ENCODE measurements at regions not wholly inside any gene's neighbourhood (a gene's known extent, or its start where the extent isn't known, plus 50 kb on each side); places are given as distances from the start of the nearest gene placed in this dataset.
"Not testable (repeated sequence)": the region's sequence is repeated elsewhere in the genome, so short reads cannot be mapped to it uniquely, and the experiment has no call there.

DNA sequence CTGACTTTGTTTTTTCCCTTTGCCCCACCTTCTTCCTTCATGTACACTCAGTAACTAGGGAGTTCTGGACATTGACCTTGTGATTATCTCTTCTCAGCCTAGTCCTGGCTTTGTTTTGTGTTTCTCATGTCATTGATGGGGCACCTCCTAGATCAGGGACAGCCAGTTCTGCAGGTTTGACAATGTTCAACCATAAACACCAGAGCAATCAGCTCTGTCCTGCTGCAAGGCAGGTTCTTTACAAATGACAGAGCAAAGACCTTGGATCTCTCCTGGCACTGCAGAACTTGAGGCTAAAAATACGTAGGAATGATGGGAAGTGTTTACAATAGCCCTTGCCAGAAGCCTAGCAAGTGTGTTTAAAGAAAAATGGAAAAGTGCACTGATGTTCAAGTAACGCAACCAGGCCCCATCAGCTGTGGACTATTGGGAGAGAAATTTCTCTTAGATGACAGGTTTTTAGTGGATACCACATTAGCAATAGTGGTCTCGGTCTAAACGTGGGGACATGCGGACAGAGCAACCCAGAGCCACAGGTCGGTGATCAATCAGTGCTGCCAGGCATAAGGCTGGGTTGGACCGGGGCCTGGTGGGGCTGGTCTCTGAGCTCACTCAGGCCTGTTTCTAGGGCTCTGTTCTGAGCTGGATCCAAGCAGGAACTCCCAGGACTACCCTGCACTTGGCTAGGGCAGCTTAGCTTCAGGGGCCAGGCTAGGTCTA is 76.8 kb downstream of the SOWAHC start:
- no peak for DNase-seq (ENCODE audit: low read depth)

DNA sequence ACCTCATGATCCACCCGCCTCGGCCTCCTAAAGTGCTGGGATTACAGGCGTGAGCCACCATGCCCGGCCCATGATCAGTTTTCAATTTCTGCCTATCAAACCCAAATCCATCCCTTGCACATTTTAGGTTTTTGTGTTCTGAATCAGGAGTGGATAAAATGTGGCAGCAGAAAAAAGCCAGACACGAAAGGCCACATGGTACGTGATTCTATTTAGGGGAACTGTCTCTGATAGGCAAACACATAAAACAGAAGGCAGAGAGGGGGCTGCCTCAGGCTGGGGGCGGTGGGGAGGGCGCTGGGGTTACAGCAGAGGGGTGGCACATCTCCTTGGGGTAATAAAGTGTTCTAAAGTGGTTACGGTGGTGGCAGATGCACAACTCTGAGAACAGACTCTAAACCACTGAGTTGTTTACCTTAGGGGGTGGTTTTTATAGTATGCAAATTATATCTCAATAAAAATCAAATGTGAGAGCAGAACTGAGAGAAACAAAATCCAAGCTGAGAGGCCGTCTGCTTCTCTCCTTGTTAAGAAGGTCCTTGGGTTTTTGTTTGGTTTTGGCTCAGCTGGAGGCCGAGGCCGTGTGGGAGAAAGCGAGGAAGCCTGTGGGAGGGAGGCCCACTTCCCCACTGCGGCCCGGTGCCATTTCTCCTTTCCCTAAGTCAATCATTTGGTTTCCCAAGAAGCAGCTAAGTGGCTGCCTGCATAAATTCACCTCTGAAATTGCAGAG is 78.0 kb downstream of the SOWAHC start:
- no peak for DNase-seq (ENCODE audit: low read depth)

DNA sequence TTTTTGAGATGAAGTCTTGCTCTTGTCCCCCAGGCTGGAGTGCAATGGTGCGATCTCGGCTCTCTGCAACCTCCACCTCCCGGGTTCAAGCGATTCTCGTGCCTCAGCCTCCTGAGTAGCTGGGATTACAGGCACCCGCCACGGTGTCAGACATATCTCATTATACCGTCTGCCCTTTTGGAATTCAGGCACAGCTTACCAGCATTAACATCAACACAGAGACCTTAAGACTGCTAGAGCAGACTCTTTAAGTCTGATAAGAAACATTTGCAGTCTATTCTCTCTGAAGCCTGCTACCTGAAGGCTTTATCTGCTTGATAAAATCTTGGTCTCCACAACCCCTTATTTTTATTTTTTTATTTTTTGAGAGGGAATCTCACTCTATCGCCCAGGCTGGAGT is 78.7 kb downstream of the SOWAHC start:
- DNase-seq (ENCODE audit: low read depth) = not testable (repeated sequence)

DNA sequence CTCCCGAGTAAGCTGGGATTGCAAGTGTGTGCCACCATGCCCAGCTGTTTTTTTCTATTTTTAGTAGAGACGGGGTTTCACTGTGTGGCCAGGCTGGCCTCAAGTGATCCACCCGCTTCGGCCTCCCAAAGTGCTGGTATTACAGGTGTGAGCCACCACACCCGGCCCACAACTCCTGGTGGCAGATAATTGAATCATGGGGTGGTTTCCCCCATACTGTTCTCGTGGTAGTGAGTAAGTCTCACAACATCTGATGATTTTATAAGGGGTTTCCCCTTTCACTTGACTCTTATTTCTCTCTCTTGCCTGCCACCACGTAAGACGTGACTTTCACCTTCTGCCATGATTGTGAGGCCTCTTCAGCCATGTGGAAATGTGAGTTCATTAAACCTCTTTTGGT is 79.1 kb downstream of the SOWAHC start:
- DNase-seq (ENCODE audit: low read depth) = not testable (repeated sequence)

DNA sequence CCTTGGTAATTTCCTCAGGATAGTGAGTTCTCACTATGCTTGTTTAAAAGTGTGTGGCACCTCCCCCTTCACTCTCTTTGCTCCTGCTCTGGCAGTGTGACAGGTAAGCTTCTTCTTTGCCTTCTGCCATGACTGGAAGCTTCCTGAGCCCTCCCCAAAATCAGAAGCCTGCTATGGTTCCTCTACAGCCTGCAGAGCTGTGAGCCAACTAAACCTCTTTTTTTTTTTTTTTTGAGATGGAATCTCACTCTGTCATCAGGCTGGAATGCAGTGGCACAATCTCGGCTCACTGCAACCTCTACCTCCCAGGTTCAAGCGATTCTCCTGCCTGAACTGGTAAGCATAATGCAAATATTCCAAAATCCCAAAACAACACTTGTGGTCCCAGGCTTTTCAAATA is 80.0 kb downstream of the SOWAHC start:
- no peak for DNase-seq (ENCODE audit: low read depth)

DNA sequence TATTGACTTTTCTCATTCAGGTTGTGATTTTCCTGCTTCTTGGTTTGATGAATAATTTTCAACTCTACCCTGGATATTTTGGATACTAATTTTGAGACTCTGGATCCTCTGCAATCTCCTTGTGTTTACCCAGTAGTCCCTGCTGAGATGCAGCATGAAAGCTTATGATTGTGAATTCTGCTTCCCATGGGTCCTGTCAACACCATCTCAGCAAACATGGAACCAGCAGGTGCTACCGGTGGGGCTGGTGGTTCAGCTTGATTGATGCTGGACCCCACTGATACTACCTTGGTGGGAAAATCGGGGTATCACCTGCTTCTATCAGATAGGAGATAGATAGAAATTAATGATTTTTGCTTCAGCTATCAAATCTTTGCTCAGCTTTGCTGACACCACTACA is 81.1 kb downstream of the SOWAHC start:
- DNase-seq (ENCODE audit: low read depth) = no peak

DNA sequence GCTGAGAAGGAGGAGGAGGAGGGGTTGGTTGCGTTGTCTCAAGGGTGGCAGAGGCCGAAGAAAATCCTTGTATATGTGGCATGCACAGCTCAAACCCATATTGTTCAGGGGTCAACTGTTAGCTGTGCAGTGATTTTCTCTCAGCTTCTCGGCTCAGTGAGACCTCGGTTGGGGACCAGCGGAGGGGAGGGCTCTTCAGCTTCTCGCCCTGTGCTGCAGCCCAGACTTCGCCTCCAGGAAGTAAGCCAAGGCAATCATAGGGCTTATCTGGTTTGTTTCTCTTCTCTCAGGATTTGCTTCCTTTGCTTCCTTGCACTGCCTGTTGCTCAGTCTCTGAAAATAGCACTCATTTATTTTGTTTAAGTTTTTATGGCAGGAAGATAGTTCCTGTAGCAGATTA is 85.5 kb downstream of the SOWAHC start:
- no peak for DNase-seq (ENCODE audit: low read depth)

DNA sequence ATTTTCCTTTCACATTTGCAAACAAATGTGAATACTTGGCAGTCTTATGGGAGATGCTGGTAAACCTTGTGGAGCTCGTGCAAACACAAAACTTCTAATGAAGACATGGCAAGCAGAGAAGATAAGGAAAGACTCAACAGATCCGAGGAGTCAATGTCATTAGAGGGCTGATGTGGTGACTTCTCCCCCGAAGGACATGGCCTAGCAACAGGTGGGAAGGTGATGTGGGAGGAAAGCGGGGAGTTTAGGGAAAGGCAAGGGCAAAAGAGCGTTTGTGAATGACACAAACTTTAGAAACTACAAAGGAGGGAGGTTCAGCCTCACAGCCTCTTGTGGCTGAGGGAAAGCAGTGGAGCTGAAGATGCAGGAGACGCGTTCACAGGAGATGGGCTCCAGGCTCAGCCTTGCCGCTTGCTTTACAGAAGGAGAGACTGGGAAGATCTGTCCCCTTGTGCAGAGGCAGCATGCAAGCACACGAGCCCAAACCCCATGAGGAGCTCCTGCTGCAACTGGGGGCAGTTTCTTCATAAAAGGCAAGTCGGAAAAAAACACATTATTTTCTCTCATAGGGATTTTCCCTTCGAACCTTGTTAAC is 86.6 kb downstream of the SOWAHC start:
- no peak for DNase-seq (ENCODE audit: low read depth)

DNA sequence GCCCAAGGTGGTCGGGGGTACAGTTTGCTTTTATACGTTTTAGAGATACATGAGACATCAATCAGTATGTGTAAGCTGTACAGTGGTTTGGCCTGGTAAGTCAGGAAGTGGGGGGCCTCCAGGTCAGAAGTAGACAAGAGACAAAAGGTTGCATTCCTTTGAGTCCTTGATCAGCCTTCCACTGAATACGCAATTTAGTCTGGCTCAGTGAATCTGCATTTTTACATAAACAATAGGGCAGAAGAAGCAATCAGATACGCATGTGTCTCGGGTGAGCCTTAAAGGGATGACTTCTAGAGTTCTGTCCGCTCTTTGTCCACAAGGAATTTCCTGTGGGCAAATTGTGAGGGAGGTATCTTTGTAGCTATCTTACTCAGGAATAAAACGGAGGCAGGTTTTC is 87.2 kb downstream of the SOWAHC start:
- DNase-seq (ENCODE audit: low read depth) = no peak

DNA sequence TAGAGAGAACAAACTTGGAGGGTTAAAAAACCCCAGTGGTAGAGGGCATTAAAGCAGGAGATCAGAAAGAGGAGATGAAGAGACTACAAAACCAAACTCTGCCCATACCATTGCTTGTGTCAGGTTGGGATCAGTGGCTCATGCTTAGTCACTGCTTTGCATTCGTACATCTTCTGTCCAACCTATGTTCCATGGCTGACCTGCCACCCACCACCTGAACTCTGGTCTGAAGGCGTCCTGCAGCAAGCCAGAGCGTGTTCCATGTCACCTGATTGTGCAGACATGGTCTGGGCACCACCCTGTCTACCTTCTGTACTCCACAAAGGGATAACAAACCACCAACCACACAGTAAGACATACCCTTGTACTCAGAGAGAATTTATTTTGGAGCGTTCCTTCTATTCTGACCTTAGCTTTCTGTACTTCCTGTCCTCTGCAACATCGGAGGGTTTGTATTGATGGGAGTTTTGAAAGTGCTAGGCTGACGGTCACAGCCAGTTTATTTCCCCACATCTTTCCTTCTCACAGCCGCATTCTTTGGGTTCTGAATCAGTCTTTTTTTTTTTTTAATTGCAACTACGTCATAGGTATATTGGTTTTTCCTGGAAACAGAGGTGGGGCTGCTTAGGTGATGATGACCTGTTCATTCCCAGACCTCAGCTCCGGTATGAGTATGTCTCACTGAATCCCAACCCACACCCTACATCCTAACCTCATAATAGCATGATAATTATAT is 88.3 kb downstream of the SOWAHC start:
- DNase-seq (ENCODE audit: low read depth) = peak; percentile 48

DNA sequence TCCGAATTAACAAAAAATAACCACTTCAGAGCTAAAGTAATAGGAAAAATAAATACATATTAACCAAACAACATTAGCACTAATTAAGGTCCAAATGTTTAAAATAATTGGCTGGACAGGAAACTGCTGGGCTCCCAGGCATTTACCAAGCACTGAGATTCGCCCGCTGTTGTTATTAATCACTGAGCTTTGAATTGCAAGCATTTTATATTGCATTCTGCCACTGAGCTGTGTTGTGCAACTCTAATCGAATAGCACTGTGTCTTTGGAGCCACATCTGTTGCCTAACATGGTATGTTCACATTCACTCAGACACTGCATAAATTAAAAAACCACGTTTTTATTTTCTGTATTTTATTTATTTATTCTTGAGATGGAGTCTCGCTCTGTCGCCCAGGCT is 88.9 kb downstream of the SOWAHC start:
- DNase-seq (ENCODE audit: low read depth) = peak; percentile 73

DNA sequence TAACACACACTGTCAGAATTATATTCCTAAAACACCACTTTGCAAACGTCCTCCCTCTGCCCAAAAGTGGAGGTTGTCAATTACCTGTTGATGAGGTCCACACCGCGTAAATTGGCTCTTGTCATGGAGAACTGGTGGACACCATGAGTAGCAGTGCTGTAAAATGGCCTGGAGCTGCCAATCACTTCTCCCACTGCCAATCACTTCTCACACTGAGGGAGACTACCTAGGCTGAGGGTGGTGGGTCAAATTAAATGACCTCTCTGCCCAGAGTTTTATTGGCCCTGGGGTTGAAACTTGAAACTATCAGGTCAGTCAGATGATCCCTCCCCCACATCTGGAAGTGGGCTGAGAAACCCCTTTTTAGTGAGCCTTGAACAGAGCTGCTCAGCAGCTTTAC is 89.6 kb downstream of the SOWAHC start:
- DNase-seq (ENCODE audit: low read depth) = no peak

DNA sequence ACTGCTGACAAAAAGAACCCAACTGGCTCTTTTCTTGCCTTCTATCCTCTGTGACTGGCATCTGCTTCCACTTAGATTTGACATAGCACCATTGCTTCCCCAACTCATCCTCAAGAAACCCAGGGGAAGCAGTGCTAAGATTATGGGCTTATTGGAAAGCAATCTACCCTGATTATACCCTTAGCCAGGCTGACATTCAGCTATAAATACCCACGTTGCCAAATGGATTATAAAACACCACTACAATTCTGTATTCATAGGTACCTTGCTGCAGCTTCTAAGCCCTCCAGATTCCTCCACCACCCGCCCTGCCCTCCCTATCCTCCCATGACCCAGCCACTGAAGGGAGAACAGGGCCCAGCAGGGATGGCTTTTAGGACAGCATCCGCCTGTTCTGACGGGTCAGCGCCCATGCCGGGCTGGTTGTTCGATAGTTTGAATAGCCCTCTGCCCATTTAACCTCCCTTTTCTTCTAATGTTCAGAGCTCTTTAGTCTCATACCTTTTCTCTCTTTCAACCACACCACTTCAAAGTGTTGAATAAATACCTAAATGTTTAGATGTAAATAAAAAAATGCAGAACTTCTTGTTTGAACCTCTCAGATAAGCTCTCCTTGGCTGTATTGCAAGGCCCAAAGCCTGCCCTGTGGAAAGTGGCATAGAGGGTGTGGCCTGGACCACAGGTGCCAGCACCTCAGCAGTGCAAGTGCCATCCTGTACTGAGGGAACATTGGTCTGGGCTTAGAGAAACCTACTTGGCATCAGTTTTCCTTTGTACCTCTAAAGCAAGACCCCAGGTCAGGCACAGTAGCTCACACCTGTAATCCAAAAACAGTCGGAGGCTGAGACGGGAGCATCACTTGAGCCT is 86.6 kb upstream of the RGPD5 start:
- DNase-seq (ENCODE audit: low read depth) = no peak

DNA sequence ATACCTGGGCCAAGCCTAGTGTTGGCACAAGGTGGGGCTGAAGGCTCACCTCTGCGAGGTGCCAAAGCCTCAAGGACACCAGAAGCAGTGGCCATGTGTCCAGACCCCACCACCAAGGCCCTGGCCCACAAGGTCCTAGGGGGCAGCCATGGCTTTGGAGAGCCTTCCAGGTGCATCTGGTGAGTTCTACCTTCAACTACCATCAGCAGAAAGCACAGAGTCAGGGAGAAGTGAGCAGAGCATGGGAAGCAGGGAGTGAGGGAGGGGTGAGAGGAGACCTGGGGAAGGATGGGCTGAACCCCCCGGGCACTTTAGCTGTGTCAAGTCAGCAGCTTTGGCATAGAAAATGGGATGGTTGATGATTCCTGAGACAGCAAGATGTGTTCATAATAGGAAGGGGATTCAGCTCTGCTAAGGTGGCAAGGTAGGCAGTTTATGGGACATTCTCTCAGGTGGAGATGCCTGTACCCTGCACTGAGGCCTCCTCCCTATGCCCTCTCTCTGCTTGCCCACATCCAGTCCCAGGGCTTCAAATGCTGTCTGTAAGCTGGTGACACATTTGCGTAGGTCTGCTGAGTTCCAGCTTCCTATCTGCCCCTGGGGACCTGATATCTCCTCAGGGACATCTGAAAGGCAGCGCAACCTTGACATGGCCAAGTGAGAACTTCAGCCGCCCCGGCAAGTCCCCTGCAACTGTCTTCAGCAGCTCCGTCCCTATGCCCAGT is 83.4 kb upstream of the RGPD5 start:
- DNase-seq (ENCODE audit: low read depth) = no peak

DNA sequence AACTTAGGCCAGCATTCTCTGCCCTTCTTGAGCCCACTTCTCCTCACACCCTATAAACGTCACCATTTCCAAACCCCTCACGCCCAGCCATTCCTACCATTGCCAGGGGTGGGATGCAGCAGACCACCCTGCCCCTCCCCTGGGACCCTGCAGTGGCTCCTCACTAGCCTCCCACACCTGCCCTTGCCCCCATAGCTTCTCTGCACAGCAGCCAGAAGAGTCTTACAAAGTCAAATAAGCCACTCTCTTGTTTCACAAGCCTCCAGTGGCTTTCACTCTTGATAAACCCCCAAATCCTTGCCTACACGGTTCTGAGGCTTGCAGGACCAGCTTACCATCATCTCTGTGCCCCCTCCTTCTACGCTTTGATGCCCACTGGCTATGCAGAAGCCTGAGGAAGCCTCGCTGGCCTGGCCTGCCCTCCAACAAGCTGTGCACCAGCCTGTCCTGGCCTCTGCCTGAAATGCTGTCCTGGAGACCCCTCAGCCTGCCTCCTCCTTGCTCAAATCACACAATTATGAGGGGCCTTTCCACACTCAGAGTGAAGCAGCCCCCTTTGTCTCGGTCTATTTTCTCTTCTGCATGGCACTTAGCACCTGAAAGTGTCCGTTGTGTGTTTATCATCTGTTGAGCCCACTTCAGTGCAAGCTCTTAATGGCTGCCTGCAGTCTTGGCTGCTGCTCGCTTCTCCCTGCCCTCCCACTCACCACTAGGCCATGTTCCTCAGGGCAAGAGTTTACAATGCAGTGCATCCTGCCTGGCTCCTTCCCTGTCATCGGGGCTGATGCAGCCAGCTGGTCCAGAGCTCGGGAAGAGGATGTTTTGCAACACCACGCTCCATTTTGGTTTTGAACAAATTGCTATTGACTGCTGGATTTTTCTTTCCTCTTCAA is 82.6 kb upstream of the RGPD5 start:
- DNase-seq (ENCODE audit: low read depth) = no peak

DNA sequence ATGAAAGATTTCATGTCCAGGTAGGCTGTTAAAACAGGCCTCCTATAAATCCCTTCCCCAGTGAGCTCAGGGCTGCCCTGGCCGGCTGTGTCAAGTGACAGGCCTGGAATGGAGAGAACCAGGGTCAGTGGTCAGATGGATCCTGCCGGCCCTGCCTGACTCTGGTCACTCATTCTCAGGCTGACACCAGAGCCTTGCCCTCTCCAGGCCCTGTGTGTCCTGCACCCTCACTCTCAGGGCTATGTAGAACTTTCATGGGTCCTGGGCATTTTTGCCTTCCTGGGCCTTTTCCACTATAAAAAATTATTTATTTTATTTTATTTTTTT is 82.0 kb upstream of the RGPD5 start:
- DNase-seq (ENCODE audit: low read depth) = no peak

DNA sequence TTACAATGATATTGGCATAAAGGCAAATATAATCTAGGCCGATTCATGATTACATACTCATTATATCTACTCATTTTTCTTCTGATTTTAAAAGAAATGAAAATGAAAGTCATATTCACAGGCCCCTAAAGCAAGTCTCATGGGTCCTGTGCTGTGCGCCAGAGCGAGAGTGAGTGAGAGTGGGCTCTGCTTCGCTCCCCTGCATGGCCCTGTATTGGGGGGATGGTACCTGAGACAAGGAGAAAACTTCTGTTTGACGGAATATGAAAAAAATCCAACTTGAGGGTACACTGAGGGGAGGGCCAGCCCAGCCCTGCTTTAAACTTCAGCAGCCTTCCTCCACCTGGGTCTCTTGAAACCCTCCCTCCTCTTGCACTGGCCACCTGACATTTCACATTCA is 81.4 kb upstream of the RGPD5 start:
- DNase-seq (ENCODE audit: low read depth) = no peak

DNA sequence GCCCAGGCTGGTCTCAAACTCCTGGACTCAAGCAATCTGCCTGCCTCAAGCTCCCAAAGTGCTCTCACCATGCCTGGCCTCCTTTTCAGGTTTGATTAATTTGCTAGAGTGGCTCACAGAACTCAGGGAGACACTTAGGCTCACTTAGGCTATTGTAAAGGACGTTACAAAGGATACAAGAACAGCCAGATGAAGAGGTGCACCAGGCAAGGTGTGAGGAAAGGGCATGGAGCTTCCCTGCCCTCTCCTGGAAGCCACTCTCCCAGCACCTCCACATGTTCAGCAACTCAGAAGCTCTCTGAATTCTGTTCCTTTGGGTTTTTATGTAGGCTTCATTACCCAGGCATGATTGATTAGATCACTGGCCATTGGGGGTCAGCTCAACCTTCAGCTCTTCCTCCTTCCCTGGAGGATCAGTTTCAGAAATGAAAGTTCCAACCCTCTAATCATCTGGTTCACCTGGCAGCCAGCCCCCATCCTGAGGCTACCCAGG is 78.7 kb upstream of the RGPD5 start:
- no peak for DNase-seq (ENCODE audit: low read depth)

DNA sequence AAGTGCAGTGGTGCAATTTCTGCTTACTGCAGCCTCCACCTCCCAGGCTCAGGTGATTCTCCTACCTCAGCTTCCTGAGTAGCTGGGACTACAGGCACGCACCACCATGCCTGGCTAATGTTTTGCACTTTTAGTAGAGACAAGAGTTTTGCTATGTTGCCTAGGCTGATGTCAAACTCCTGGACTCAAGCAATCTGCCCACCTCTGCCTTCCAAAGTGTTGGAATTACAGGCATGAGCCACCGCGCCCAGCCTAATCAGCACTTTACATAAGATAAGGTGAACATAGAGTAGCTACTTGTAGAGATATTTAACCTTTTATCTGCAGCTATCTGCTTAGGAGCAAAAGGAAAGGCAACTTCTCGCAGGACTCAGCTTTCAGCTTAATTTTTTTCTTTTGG is 77.5 kb upstream of the RGPD5 start:
- DNase-seq (ENCODE audit: low read depth) = not testable (repeated sequence)

DNA sequence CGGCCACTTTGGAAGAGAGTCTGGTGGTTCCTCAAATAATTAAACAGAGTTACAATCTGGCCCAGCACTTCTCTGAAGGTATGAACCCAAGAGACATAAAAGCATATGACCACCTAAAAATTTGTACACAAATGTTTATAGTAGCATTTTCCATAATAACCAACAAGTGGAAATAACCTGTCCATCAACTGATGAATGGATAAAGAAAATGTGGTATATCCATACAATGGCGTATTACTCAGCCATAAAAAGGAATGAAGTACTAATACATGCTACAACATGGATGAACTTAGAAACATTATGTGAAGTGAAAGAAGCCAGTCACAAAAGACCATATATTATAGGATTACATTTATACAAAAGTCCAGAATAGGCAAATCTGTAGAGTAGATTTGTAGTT is 76.0 kb upstream of the RGPD5 start:
- no peak for DNase-seq (ENCODE audit: low read depth)
